HEK293 (cell line): ENCODE measurements at regions not wholly inside any gene's neighbourhood (a gene's known extent, or its start where the extent isn't known, plus 50 kb on each side); places are given as distances from the start of the nearest gene placed in this dataset.
A peak's percentile ranks its signal among the peaks of the same experiment; 100 is the strongest.

ENCODE experiments used
- CTCF ChIA-PET: fragments of 350-600 bp; formaldehyde crosslinking; extraction: SDS; loops from one replicate; lab custom pipeline; 2021; ENCODE audit warnings: antibody characterized with exemption; lab: Yijun Ruan, JAX
- POLR2A ChIA-PET: fragments of 300-600 bp; formaldehyde crosslinking; extraction: SDS; loops from one replicate; lab custom pipeline; 2020; ENCODE audit warnings: antibody characterized with exemption, inconsistent platforms; lab: Yijun Ruan, JAX
- H3K27ac ChIP-seq: fragments of 200-500 bp; sonication (Bioruptor generic); 2 replicates; pipeline ENCODE4 v1.5.1; 2014; ENCODE audit warnings: low read depth, low read length, control low read depth, inconsistent platforms; ENCODE audit errors: extremely low read depth
- H3K36me3 ChIP-seq, 2 experiments: fragments of 200-500 bp in 1 of 2; sonication (Bioruptor generic) in 1 of 2; 1 replicate in 1 of 2; 2 replicates in 1 of 2; pipeline ENCODE4 v1.5.1; 2014 to 2017; ENCODE audit warnings: inconsistent platforms in 2 of 2, low read length in 2 of 2; ENCODE audit not compliant: control insufficient read depth in 2 of 2, insufficient read depth in 1 of 2
- H3K4me1 ChIP-seq: fragments of 200-500 bp; sonication (Bioruptor generic); 2 replicates; pipeline ENCODE4 v1.5.1; 2014; ENCODE audit warnings: mild to moderate bottlenecking, low read length, inconsistent platforms; ENCODE audit not compliant: control insufficient read depth, insufficient read depth
- H3K4me3 ChIP-seq: 2 replicates; pipeline ENCODE4 v1.5.1; 2011; ENCODE audit warnings: low read depth, mild to moderate bottlenecking, control low read depth, low read length, moderate library complexity
- H3K9me3 ChIP-seq: fragments of 200-500 bp; sonication (Bioruptor generic); 2 replicates; pipeline ENCODE4 v1.5.1; 2014; ENCODE audit warnings: low read depth, low read length, inconsistent platforms; ENCODE audit not compliant: control insufficient read depth, insufficient read depth
- BCL11A ChIP-seq: fragments of 450-650 bp; formaldehyde crosslinking; IDR thresholded peaks from 2 replicates; pipeline ENCODE4 v1.5.1; 2016; ENCODE audit warnings: low read depth, missing biosample characterization, missing genetic modification characterization
- PRDM1 ChIP-seq: fragments of 450-650 bp; formaldehyde crosslinking; IDR thresholded peaks from 2 replicates; pipeline ENCODE4; 2016; ENCODE audit warnings: missing biosample characterization, missing genetic modification characterization
- SCRT2 ChIP-seq: fragments of 450-650 bp; formaldehyde crosslinking; IDR thresholded peaks from 2 replicates; pipeline ENCODE4 v1.5.1; 2016; ENCODE audit warnings: missing biosample characterization, missing genetic modification characterization
- SETDB1 ChIP-seq: IDR thresholded peaks from one replicate; pipeline ENCODE4 v1.6.1; 2017; ENCODE audit warnings: mild to moderate bottlenecking, low read length, moderate library complexity, mixed read lengths; ENCODE audit not compliant: insufficient read length
- YY2 ChIP-seq: fragments of 450-650 bp; formaldehyde crosslinking; IDR thresholded peaks from 2 replicates; pipeline ENCODE4 v1.5.1; 2016; ENCODE audit warnings: missing biosample characterization, missing genetic modification characterization
- ZBTB8A ChIP-seq: fragments of 450-650 bp; formaldehyde crosslinking; IDR thresholded peaks from 2 replicates; pipeline ENCODE4 v1.5.1; 2016; ENCODE audit warnings: missing biosample characterization, missing genetic modification characterization
- ZNF133 ChIP-seq: fragments of 450-650 bp; formaldehyde crosslinking; IDR thresholded peaks from 2 replicates; pipeline ENCODE4 v1.5.1; 2016; ENCODE audit warnings: missing biosample characterization, missing genetic modification characterization
- ZNF157 ChIP-seq: fragments of 450-650 bp; formaldehyde crosslinking; IDR thresholded peaks from 2 replicates; pipeline ENCODE4 v1.5.1; 2016; ENCODE audit warnings: missing biosample characterization, missing genetic modification characterization
- ZNF211 ChIP-seq: fragments of 450-650 bp; formaldehyde crosslinking; IDR thresholded peaks from 2 replicates; pipeline ENCODE4 v1.5.1; 2016; ENCODE audit warnings: low read depth, missing biosample characterization, missing genetic modification characterization
- ZNF23 ChIP-seq: fragments of 450-650 bp; formaldehyde crosslinking; IDR thresholded peaks from 2 replicates; pipeline ENCODE4 v1.5.1; 2016; ENCODE audit warnings: missing biosample characterization, missing genetic modification characterization, borderline replicate concordance
- ZNF311 ChIP-seq: fragments of 450-650 bp; formaldehyde crosslinking; IDR thresholded peaks from 2 replicates; pipeline ENCODE4 v1.5.1; 2017; ENCODE audit warnings: missing biosample characterization, missing genetic modification characterization, borderline replicate concordance
- ZNF354C ChIP-seq: fragments of 450-650 bp; formaldehyde crosslinking; IDR thresholded peaks from 2 replicates; pipeline ENCODE4 v1.5.1; 2016; ENCODE audit warnings: missing biosample characterization, missing genetic modification characterization, low read depth, borderline replicate concordance
- ZNF473 ChIP-seq: fragments of 450-650 bp; formaldehyde crosslinking; IDR thresholded peaks from 2 replicates; pipeline ENCODE4 v1.5.1; 2017; ENCODE audit warnings: missing biosample characterization, missing genetic modification characterization
- ZNF521 ChIP-seq: fragments of 450-650 bp; formaldehyde crosslinking; IDR thresholded peaks from 2 replicates; pipeline ENCODE4 v1.5.1; 2017; ENCODE audit warnings: missing biosample characterization, mild to moderate bottlenecking, missing genetic modification characterization
- ZNF624 ChIP-seq: fragments of 450-650 bp; formaldehyde crosslinking; IDR thresholded peaks from 2 replicates; pipeline ENCODE4 v1.5.1; 2017; ENCODE audit warnings: missing biosample characterization, missing genetic modification characterization
- ZNF658 ChIP-seq: fragments of 450-650 bp; formaldehyde crosslinking; IDR thresholded peaks from 2 replicates; pipeline ENCODE4; 2016; ENCODE audit warnings: missing biosample characterization, missing genetic modification characterization
- ZNF664 ChIP-seq: fragments of 450-650 bp; formaldehyde crosslinking; IDR thresholded peaks from 2 replicates; pipeline ENCODE4 v1.5.1; 2016; ENCODE audit warnings: missing biosample characterization, missing genetic modification characterization
- TF ChIP-seq, protein P1 (sequence below): fragments of 450-650 bp; formaldehyde crosslinking; IDR thresholded peaks from 2 replicates; pipeline ENCODE4; 2016; ENCODE audit warnings: missing biosample characterization, missing genetic modification characterization
- TF ChIP-seq, protein P2 (sequence below): fragments of 450-650 bp; formaldehyde crosslinking; IDR thresholded peaks from 2 replicates; pipeline ENCODE4 v1.5.1; 2017; ENCODE audit warnings: missing biosample characterization, missing genetic modification characterization
- TF ChIP-seq, protein P3 (sequence below): fragments of 450-650 bp; formaldehyde crosslinking; IDR thresholded peaks from 2 replicates; pipeline ENCODE4 v1.5.1; 2016; ENCODE audit warnings: missing biosample characterization, missing genetic modification characterization
- TF ChIP-seq, protein P4 (sequence below): fragments of 450-650 bp; formaldehyde crosslinking; IDR thresholded peaks from 2 replicates; pipeline ENCODE4 v1.5.1; 2017; ENCODE audit warnings: missing biosample characterization, missing genetic modification characterization
- TF ChIP-seq, protein P5 (sequence below): fragments of 450-650 bp; formaldehyde crosslinking; IDR thresholded peaks from 2 replicates; pipeline ENCODE4 v1.5.0; 2017; ENCODE audit warnings: missing biosample characterization, missing genetic modification characterization, borderline replicate concordance

DNA sequence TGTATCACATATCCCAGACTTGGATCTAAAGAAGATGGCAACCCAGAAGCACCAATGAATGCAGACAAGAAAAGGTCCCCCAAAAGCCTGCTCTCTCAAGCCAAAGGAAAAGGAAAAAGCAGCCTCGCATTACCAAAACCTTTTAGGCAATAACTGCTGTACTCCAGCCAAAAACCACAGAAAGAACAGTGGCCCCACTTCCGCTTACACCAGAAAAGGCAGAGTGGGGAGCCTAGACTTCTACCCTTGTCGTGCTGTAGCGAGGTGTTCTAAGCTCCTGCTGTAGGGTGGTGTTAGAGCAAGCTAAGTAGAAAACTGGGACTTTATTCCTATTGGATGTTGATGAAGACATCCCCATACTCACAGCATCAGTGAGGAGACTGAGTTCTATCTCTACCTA lies 244.0 kb upstream of the RXFP2 start:
- ChIA-PET CTCF (interaction anchor here (0.7 kb wide), 1 partner anchor 94 kb away, joined by 4 read pairs; no protein-coding TSS in a partner anchor), POLR2A (no interaction called here)
- Histone ChIP-seq H3K9me3 (no peaks in the 10 kb centered on the region), H3K36me3 (no peaks in the 10 kb centered on the region), H3K27ac (no peak overlapping the region), H3K4me1 (no peaks in the 10 kb centered on the region), H3K4me3 (no peak overlapping the region)
- TF ChIP-seq, protein P1, sequence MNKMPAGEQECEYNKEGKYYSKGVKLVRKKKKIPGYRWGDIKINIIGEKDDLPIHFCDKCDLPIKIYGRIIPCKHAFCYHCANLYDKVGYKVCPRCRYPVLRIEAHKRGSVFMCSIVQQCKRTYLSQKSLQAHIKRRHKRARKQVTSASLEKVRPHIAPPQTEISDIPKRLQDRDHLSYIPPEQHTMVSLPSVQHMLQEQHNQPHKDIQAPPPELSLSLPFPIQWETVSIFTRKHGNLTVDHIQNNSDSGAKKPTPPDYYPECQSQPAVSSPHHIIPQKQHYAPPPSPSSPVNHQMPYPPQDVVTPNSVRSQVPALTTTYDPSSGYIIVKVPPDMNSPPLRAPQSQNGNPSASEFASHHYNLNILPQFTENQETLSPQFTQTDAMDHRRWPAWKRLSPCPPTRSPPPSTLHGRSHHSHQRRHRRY, result no peak
- TF ChIP-seq, protein P2, sequence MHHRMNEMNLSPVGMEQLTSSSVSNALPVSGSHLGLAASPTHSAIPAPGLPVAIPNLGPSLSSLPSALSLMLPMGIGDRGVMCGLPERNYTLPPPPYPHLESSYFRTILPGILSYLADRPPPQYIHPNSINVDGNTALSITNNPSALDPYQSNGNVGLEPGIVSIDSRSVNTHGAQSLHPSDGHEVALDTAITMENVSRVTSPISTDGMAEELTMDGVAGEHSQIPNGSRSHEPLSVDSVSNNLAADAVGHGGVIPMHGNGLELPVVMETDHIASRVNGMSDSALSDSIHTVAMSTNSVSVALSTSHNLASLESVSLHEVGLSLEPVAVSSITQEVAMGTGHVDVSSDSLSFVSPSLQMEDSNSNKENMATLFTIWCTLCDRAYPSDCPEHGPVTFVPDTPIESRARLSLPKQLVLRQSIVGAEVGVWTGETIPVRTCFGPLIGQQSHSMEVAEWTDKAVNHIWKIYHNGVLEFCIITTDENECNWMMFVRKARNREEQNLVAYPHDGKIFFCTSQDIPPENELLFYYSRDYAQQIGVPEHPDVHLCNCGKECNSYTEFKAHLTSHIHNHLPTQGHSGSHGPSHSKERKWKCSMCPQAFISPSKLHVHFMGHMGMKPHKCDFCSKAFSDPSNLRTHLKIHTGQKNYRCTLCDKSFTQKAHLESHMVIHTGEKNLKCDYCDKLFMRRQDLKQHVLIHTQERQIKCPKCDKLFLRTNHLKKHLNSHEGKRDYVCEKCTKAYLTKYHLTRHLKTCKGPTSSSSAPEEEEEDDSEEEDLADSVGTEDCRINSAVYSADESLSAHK, result no peak
- TF ChIP-seq ZNF658 (tag by site-specific recombination) (no peak), ZNF157 (tag by site-specific recombination) (no peak), PRDM1 (tag by site-specific recombination) (no peak), ZNF354C (tag by site-specific recombination) (no peak), ZNF311 (tag by site-specific recombination) (no peak), ZNF211 (tag by site-specific recombination) (no peak)

DNA sequence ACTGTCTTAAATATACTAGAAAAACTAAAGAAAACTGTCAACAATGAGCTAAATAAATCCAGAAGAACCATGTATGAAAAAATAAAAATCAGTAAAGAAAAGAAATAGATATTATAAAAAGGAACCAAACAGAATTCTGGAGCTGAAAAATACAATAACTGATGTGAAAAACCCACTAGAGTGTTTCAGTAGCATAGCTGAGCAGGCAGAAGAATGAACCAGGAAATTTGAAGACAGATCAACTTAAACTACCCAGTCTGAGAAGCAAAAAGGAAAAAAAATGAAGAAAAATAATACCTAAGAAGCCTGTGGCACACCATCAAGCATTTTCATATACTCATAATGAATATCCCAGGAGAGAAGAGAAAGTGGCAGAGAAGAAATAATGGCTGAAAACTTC lies 240.1 kb upstream of the RXFP2 start:
- TF ChIP-seq ZBTB8A, result no peak
- TF ChIP-seq SETDB1, result peak; percentile 68
- TF ChIP-seq ZNF473 (tag by site-specific recombination), result no peak
- TF ChIP-seq, all 188 proteins: peak for 1
- CTCF ChIA-PET, result no interaction called here

DNA sequence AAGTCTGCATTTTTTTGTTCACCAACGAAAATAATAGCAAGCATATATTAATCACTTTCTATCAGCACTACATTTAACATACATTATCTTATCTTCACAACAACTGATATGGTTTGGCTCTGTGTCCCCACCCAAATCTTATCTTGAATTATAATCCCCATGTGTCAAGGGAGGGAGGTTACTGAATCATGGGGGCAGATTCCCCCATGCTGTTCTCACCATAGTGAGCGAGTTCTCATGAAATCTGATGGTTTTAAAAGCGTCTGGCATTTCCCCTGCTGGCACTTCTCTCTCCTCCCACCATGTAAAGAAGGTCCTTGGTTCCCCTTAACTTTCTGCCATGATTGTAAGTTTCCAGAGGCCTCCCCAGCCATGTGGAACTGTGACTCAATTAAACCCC lies 235.7 kb upstream of the RXFP2 start:
- H3K9me3 ChIP-seq, result no peaks in the 10 kb centered on the region
- H3K4me3 ChIP-seq, result no peak overlapping the region
- H3K4me1 ChIP-seq, result no peaks in the 10 kb centered on the region
- CTCF ChIA-PET, result no interaction called here
- no peaks in the 10 kb centered on the region for H3K36me3 ChIP-seq
- POLR2A ChIA-PET, result interaction anchor here (0.6 kb wide), 1 partner anchor 127 kb away, joined by 3 read pairs; no protein-coding TSS in a partner anchor
- H3K27ac ChIP-seq, result no peak overlapping the region
- TF ChIP-seq, protein P1, result no peak
- TF ChIP-seq ZNF133 (tag by site-specific recombination), result no peak
- no peak for TF ChIP-seq SCRT2 (tag by site-specific recombination)
- TF ChIP-seq ZNF521 (tag by site-specific recombination), result no peak
- TF ChIP-seq ZNF624 (tag by site-specific recombination), result no peak
- TF ChIP-seq, protein P3, sequence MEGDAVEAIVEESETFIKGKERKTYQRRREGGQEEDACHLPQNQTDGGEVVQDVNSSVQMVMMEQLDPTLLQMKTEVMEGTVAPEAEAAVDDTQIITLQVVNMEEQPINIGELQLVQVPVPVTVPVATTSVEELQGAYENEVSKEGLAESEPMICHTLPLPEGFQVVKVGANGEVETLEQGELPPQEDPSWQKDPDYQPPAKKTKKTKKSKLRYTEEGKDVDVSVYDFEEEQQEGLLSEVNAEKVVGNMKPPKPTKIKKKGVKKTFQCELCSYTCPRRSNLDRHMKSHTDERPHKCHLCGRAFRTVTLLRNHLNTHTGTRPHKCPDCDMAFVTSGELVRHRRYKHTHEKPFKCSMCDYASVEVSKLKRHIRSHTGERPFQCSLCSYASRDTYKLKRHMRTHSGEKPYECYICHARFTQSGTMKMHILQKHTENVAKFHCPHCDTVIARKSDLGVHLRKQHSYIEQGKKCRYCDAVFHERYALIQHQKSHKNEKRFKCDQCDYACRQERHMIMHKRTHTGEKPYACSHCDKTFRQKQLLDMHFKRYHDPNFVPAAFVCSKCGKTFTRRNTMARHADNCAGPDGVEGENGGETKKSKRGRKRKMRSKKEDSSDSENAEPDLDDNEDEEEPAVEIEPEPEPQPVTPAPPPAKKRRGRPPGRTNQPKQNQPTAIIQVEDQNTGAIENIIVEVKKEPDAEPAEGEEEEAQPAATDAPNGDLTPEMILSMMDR (tag by site-specific recombination), result no peak
- TF ChIP-seq, protein P4, sequence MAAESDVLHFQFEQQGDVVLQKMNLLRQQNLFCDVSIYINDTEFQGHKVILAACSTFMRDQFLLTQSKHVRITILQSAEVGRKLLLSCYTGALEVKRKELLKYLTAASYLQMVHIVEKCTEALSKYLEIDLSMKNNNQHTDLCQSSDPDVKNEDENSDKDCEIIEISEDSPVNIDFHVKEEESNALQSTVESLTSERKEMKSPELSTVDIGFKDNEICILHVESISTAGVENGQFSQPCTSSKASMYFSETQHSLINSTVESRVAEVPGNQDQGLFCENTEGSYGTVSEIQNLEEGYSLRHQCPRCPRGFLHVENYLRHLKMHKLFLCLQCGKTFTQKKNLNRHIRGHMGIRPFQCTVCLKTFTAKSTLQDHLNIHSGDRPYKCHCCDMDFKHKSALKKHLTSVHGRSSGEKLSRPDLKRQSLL (tag by site-specific recombination), result no peak
- TF ChIP-seq, protein P5, sequence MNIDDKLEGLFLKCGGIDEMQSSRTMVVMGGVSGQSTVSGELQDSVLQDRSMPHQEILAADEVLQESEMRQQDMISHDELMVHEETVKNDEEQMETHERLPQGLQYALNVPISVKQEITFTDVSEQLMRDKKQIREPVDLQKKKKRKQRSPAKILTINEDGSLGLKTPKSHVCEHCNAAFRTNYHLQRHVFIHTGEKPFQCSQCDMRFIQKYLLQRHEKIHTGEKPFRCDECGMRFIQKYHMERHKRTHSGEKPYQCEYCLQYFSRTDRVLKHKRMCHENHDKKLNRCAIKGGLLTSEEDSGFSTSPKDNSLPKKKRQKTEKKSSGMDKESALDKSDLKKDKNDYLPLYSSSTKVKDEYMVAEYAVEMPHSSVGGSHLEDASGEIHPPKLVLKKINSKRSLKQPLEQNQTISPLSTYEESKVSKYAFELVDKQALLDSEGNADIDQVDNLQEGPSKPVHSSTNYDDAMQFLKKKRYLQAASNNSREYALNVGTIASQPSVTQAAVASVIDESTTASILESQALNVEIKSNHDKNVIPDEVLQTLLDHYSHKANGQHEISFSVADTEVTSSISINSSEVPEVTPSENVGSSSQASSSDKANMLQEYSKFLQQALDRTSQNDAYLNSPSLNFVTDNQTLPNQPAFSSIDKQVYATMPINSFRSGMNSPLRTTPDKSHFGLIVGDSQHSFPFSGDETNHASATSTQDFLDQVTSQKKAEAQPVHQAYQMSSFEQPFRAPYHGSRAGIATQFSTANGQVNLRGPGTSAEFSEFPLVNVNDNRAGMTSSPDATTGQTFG (tag by site-specific recombination), result no peak
- no peak for TF ChIP-seq YY2 (tag by site-specific recombination)
- TF ChIP-seq ZNF664 (tag by site-specific recombination), result no peak
- no peak for TF ChIP-seq ZNF23 (tag by site-specific recombination)
- no peak for TF ChIP-seq BCL11A (tag by site-specific recombination)
- TF ChIP-seq ZNF311 (tag by site-specific recombination), result no peak

More for the DNA sequence above, 240.1 kb upstream of the RXFP2 start:
- Histone ChIP-seq H3K9me3 (no peaks in the 10 kb centered on the region), H3K27ac (no peak overlapping the region), H3K36me3 (no peaks in the 10 kb centered on the region), H3K4me3 (no peak overlapping the region), H3K4me1 (no peaks in the 10 kb centered on the region)
- POLR2A ChIA-PET, result no interaction called here
